ENCODE measurements at regions not wholly inside any gene's neighbourhood (a gene's known extent, or its start where the extent isn't known, plus 50 kb on each side); places are given as distances from the start of the nearest gene placed in this dataset.

- TF ChIP-seq ZBTB40 (IDR thresholded peaks at IDR 0.05): no peak
- TF ChIP-seq ZBTB40 (CRISPR knock-in tag; IDR thresholded peaks at IDR 0.05): no peak
- TF ChIP-seq SAP130 (CRISPR knock-in tag; IDR thresholded peaks at IDR 0.05; ENCODE audit: low read depth): peak; percentile 25
- TF ChIP-seq HNRNPLL (IDR thresholded peaks at IDR 0.05; ENCODE audit: low read depth, low read length, poor library complexity, severe bottlenecking): peak; percentile 45
- TF ChIP-seq ARID5B (CRISPR knock-in tag; IDR thresholded peaks at IDR 0.05): 0 out of 2 replicates have a peak, but pooled peaks have one; percentile 18
- TF ChIP-seq CBX5 (CRISPR knock-in tag; IDR thresholded peaks at IDR 0.05; ENCODE audit: borderline replicate concordance): no peak
- TF ChIP-seq GTF2F1 (IDR thresholded peaks at IDR 0.05; ENCODE audit: low read length): no peak
- TF ChIP-seq PBX2 (CRISPR knock-in tag; IDR thresholded peaks at IDR 0.05): no peak
- TF ChIP-seq CTCF (CRISPR knock-in tag; IDR thresholded peaks at IDR 0.05): peak; percentile 21; the same call in 1 of the 2 replicates
- no peak for TF ChIP-seq PLSCR1 (CRISPR knock-in tag; IDR thresholded peaks at IDR 0.05; ENCODE audit: borderline replicate concordance)
- TF ChIP-seq SIX1 (CRISPR knock-in tag; IDR thresholded peaks at IDR 0.05; ENCODE audit: borderline replicate concordance): peak; percentile 39; the same call in 1 of the 2 replicates
- TF ChIP-seq ZNF292 (CRISPR knock-in tag; IDR thresholded peaks at IDR 0.05; ENCODE audit: borderline replicate concordance, low read depth): peak; percentile 30; the same call in 1 of the 2 replicates
Observed at GRCh38 chr4:38318737-38319455, 345.1 kb upstream of the KLF3 start (continued).
